BLaER1 (cell line): ENCODE measurements at regions not wholly inside any gene's neighbourhood (a gene's known extent, or its start where the extent isn't known, plus 50 kb on each side); places are given as distances from the start of the nearest gene placed in this dataset.

Source experiments
- H3K27ac ChIP-seq: shearing (Covaris generic); formaldehyde crosslinking; 2 replicates; pipeline ENCODE4 v1.8.1; 2022
- H3K27me3 ChIP-seq: shearing (Covaris generic); formaldehyde crosslinking; 2 replicates; pipeline ENCODE4 v1.8.1; 2022
- H3K36me3 ChIP-seq: shearing (Covaris generic); formaldehyde crosslinking; 2 replicates; pipeline ENCODE4 v1.8.1; 2022
- H3K4me1 ChIP-seq: shearing (Covaris generic); formaldehyde crosslinking; 2 replicates; pipeline ENCODE4 v1.8.1; 2022
- H3K4me2 ChIP-seq: shearing (Covaris generic); formaldehyde crosslinking; 2 replicates; pipeline ENCODE4 v1.8.1; 2022
- H3K4me3 ChIP-seq: shearing (Covaris generic); formaldehyde crosslinking; 2 replicates; pipeline ENCODE4 v1.8.1; 2022
- H3K9ac ChIP-seq: shearing (Covaris generic); formaldehyde crosslinking; 2 replicates; pipeline ENCODE4 v1.8.1; 2022
- H3K9me3 ChIP-seq: shearing (Covaris generic); formaldehyde crosslinking; 2 replicates; pipeline ENCODE4 v1.8.1; 2022
- H4K20me1 ChIP-seq: shearing (Covaris generic); formaldehyde crosslinking; 2 replicates; pipeline ENCODE4 v1.8.1; 2022
- Cebpa-rat ChIP-seq: shearing (Covaris generic); IDR thresholded peaks from 2 replicates; pipeline ENCODE4 v1.8.1; 2022

GRCh38 chr6:120108061-120108795, 758.7 kb upstream of the MAN1A1 start:
- Histone ChIP-seq H3K4me1 (no peaks in the 10 kb centered on the region), H3K9me3 (no peaks in the 10 kb centered on the region), H3K27ac (no peak overlapping the region), H3K36me3 (no peaks in the 10 kb centered on the region), H4K20me1 (no peaks in the 10 kb centered on the region), H3K4me3 (no peak overlapping the region), H3K4me2 (no peak overlapping the region), H3K9ac (no peak overlapping the region), H3K27me3 (no peaks in the 10 kb centered on the region)
- no peak for TF ChIP-seq Cebpa-rat

- Histone ChIP-seq H3K9me3 (no peaks in the 10 kb centered on the region), H3K4me1 (no peaks in the 10 kb centered on the region), H3K4me3 (no peak overlapping the region), H3K4me2 (no peak overlapping the region), H4K20me1 (no peaks in the 10 kb centered on the region), H3K36me3 (no peaks in the 10 kb centered on the region), H3K9ac (no peak overlapping the region), H3K27ac (no peak overlapping the region), H3K27me3 (no peaks in the 10 kb centered on the region)
- TF ChIP-seq Cebpa-rat: no peak
Measured at GRCh38 chr6:120103618-120104017, 754.1 kb upstream of the MAN1A1 start.

GRCh38 chr6:120096696-120097260, 747.2 kb upstream of the MAN1A1 start:
- Histone ChIP-seq H3K4me2 (no peak overlapping the region), H3K27ac (no peak overlapping the region), H4K20me1 (no peaks in the 10 kb centered on the region), H3K4me3 (no peak overlapping the region), H3K4me1 (no peaks in the 10 kb centered on the region), H3K36me3 (no peaks in the 10 kb centered on the region), H3K27me3 (no peaks in the 10 kb centered on the region), H3K9me3 (no peaks in the 10 kb centered on the region), H3K9ac (no peak overlapping the region)
- no peak for TF ChIP-seq Cebpa-rat

- Histone ChIP-seq H3K4me2 (no peak overlapping the region), H3K27me3 (no peaks in the 10 kb centered on the region), H3K4me1 (no peaks in the 10 kb centered on the region), H4K20me1 (no peaks in the 10 kb centered on the region), H3K9ac (no peak overlapping the region), H3K4me3 (no peak overlapping the region), H3K27ac (no peak overlapping the region), H3K9me3 (no peaks in the 10 kb centered on the region), H3K36me3 (no peaks in the 10 kb centered on the region)
- no peak for TF ChIP-seq Cebpa-rat
Measured at GRCh38 chr6:120083186-120083585, 733.6 kb upstream of the MAN1A1 start.

- no peak for TF ChIP-seq Cebpa-rat
- Histone ChIP-seq H3K4me1 (no peaks in the 10 kb centered on the region), H3K4me3 (no peak overlapping the region), H3K4me2 (no peak overlapping the region), H4K20me1 (no peaks in the 10 kb centered on the region), H3K27ac (no peak overlapping the region), H3K36me3 (no peaks in the 10 kb centered on the region), H3K27me3 (no peaks in the 10 kb centered on the region), H3K9ac (no peak overlapping the region), H3K9me3 (no peaks in the 10 kb centered on the region)
Measured at GRCh38 chr6:120077489-120077888, 727.9 kb upstream of the MAN1A1 start.

GRCh38 chr6:120058410-120058809, 708.8 kb upstream of the MAN1A1 start:
- no peak overlapping the region for H3K27ac ChIP-seq
- TF ChIP-seq Cebpa-rat: no peak
- no peaks in the 10 kb centered on the region for H3K36me3 ChIP-seq
- H3K4me3 ChIP-seq: no peak overlapping the region
- H3K27me3 ChIP-seq: no peaks in the 10 kb centered on the region; the same call in 1 of the 2 replicates
- H3K9ac ChIP-seq: no peak overlapping the region
- H3K4me1 ChIP-seq: no peaks in the 10 kb centered on the region
- no peak overlapping the region for H3K4me2 ChIP-seq
- H4K20me1 ChIP-seq: no peaks in the 10 kb centered on the region
- no peaks in the 10 kb centered on the region for H3K9me3 ChIP-seq

GRCh38 chr6:120056085-120056484, 706.5 kb upstream of the MAN1A1 start:
- no peak overlapping the region for H3K9ac ChIP-seq
- H4K20me1 ChIP-seq: no peaks in the 10 kb centered on the region
- no peaks in the 10 kb centered on the region; the same call in 1 of the 2 replicates for H3K27me3 ChIP-seq
- no peak overlapping the region for H3K27ac ChIP-seq
- no peaks in the 10 kb centered on the region for H3K36me3 ChIP-seq
- no peaks in the 10 kb centered on the region for H3K4me1 ChIP-seq
- no peak overlapping the region for H3K4me3 ChIP-seq
- H3K4me2 ChIP-seq: no peak overlapping the region
- no peak for TF ChIP-seq Cebpa-rat
- H3K9me3 ChIP-seq: no peaks in the 10 kb centered on the region

- TF ChIP-seq Cebpa-rat: no peak
- Histone ChIP-seq H3K36me3 (no peaks in the 10 kb centered on the region), H3K9me3 (no peaks in the 10 kb centered on the region)
Measured at GRCh38 chr6:120055071-120055470, 705.5 kb upstream of the MAN1A1 start.

GRCh38 chr6:120039664-120040063, 690.1 kb upstream of the MAN1A1 start:
- Histone ChIP-seq H3K4me3 (no peak overlapping the region), H3K36me3 (no peaks in the 10 kb centered on the region), H3K4me1 (no peaks in the 10 kb centered on the region), H3K27me3 (no peaks in the 10 kb centered on the region), H4K20me1 (no peaks in the 10 kb centered on the region), H3K9ac (no peak overlapping the region), H3K4me2 (no peak overlapping the region), H3K9me3 (no peaks in the 10 kb centered on the region), H3K27ac (no peak overlapping the region)
- TF ChIP-seq Cebpa-rat: no peak

More at GRCh38 chr6:120055071-120055470, 705.5 kb upstream of the MAN1A1 start:
- no peak overlapping the region for H3K4me2 ChIP-seq
- no peak overlapping the region for H3K27ac ChIP-seq
- H3K9ac ChIP-seq: no peak overlapping the region
- H3K4me3 ChIP-seq: no peak overlapping the region
- H3K4me1 ChIP-seq: no peaks in the 10 kb centered on the region
- H3K27me3 ChIP-seq: no peaks in the 10 kb centered on the region; the same call in 1 of the 2 replicates
- H4K20me1 ChIP-seq: no peaks in the 10 kb centered on the region

GRCh38 chr6:120031837-120032236, 682.3 kb upstream of the MAN1A1 start:
- no peak overlapping the region for H3K4me2 ChIP-seq
- no peak overlapping the region for H3K9ac ChIP-seq

More at GRCh38 chr6:120031837-120032236, 682.3 kb upstream of the MAN1A1 start:
- no peaks in the 10 kb centered on the region for H3K27me3 ChIP-seq
- TF ChIP-seq Cebpa-rat: no peak
- H4K20me1 ChIP-seq: no peaks in the 10 kb centered on the region
- H3K4me3 ChIP-seq: no peak overlapping the region
- H3K4me1 ChIP-seq: no peaks in the 10 kb centered on the region
- H3K36me3 ChIP-seq: no peaks in the 10 kb centered on the region
- H3K9me3 ChIP-seq: no peaks in the 10 kb centered on the region
- H3K27ac ChIP-seq: no peak overlapping the region
